Endodermal cell (in vitro differentiated cells): ENCODE measurements at regions not wholly inside any gene's neighbourhood (a gene's known extent, or its start where the extent isn't known, plus 50 kb on each side); places are given as distances from the start of the nearest gene placed in this dataset.

Experiments used
- DNase-seq: peaks from one replicate; pipeline ENCODE4 v3.0.0-alpha.2; 2017
- H3K27ac ChIP-seq: 2 replicates; pipeline ENCODE4 v1.5.1; 2013; ENCODE audit warnings: mild to moderate bottlenecking, low read depth, low read length, moderate library complexity
- H3K27me3 ChIP-seq: 2 replicates; pipeline ENCODE4 v1.6.1; 2013; ENCODE audit warnings: mild to moderate bottlenecking, low read length, moderate library complexity; ENCODE audit not compliant: insufficient read depth, control insufficient read depth, poor library complexity, severe bottlenecking
- H3K36me3 ChIP-seq: 2 replicates; pipeline ENCODE4 v1.7.0; 2013; ENCODE audit warnings: mild to moderate bottlenecking, low read length, moderate library complexity; ENCODE audit not compliant: control insufficient read depth, insufficient read depth
- H3K4me1 ChIP-seq: one replicate; pipeline ENCODE4 v1.7.0; 2013; ENCODE audit warnings: low read length; ENCODE audit not compliant: control insufficient read depth, insufficient read depth
- H3K4me3 ChIP-seq: 2 replicates; pipeline ENCODE4 v1.5.1; 2013; ENCODE audit warnings: mild to moderate bottlenecking, low read length, moderate library complexity
- H3K9ac ChIP-seq: 2 replicates; pipeline ENCODE4 v1.6.1; 2013; ENCODE audit warnings: mild to moderate bottlenecking, low read length, moderate library complexity; ENCODE audit not compliant: poor library complexity, severe bottlenecking; ENCODE audit errors: extremely low read depth
- H3K9me3 ChIP-seq: 2 replicates; pipeline ENCODE4 v1.6.1; 2013; ENCODE audit warnings: mild to moderate bottlenecking, low read length, moderate library complexity; ENCODE audit not compliant: control insufficient read depth
- H3K27ac Mint-ChIP-seq: 2 replicates; pipeline ENCODE4 v1.8.0; 2020; ENCODE audit warnings: mixed read lengths
- H3K27me3 Mint-ChIP-seq: 2 replicates; pipeline ENCODE4 v1.8.0; 2021; ENCODE audit warnings: mild to moderate bottlenecking, mixed read lengths; ENCODE audit not compliant: insufficient read depth
- H3K36me3 Mint-ChIP-seq: 2 replicates; pipeline ENCODE4 v1.8.0; 2020; ENCODE audit warnings: low read depth, mixed read lengths
- H3K4me1 Mint-ChIP-seq: 2 replicates; pipeline ENCODE4 v1.8.0; 2020; ENCODE audit warnings: mixed read lengths
- H3K4me3 Mint-ChIP-seq: 2 replicates; pipeline ENCODE4 v1.8.0; 2020; ENCODE audit warnings: mild to moderate bottlenecking, moderate library complexity, mixed read lengths
- H3K9me3 Mint-ChIP-seq: 2 replicates; pipeline ENCODE4 v1.8.0; 2020; ENCODE audit warnings: mild to moderate bottlenecking, mixed read lengths
- WGBS, 2 experiments: methylation state at CpG; one replicate each; pipeline versions ENCODE4 v1.1.5 to v1.1.7; 2013; ENCODE audit warnings: missing lambda C conversion rate in 2 of 2, mixed read lengths in 1 of 2; ENCODE audit not compliant: insufficient coverage in 1 of 2, insufficient read length in 1 of 2; 5-methylcytosine and 5-hydroxymethylcytosine counted together
- TF ChIP-seq, protein P1 (sequence below): fragments of 200-600 bp; sonication (generic); conservative IDR thresholded peaks from 2 replicates; pipeline ENCODE4 v1.5.0; 2021; ENCODE audit warnings: antibody characterized with exemption, mild to moderate bottlenecking

DNA sequence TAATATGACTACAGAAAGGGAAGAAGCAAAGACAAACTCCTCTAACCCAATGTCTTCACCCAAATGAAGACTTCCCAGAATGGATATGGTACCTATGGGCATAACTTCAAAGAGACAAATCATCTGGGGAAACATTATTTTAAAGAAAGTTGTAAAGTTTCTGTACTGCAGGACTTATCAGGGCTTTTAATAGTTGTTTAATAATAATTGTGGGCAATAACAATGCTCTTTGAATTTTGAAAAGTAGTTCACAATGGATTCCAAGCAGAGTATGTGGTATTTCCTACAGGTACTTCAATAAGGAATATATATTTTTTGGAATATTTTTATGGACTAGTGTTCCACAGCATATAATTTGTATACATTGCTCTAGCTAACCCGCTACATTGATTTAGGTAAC lies 503.1 kb downstream of the MCTP2 start:
- Histone ChIP-seq H3K4me3 (no peak overlapping the region), H3K4me1 (no peaks in the 10 kb centered on the region), H3K36me3 (no peaks in the 10 kb centered on the region), H3K9ac (no peak overlapping the region), H3K27me3 (no peaks in the 10 kb centered on the region), H3K27ac (no peak overlapping the region), H3K9me3 (no peaks in the 10 kb centered on the region)
- H3K27me3 Mint-ChIP-seq, result no peaks in the 10 kb centered on the region
- DNase-seq, result no peak
- no peaks in the 10 kb centered on the region for H3K4me1 Mint-ChIP-seq
- no peaks in the 10 kb centered on the region for H3K36me3 Mint-ChIP-seq
- TF ChIP-seq, protein P1, sequence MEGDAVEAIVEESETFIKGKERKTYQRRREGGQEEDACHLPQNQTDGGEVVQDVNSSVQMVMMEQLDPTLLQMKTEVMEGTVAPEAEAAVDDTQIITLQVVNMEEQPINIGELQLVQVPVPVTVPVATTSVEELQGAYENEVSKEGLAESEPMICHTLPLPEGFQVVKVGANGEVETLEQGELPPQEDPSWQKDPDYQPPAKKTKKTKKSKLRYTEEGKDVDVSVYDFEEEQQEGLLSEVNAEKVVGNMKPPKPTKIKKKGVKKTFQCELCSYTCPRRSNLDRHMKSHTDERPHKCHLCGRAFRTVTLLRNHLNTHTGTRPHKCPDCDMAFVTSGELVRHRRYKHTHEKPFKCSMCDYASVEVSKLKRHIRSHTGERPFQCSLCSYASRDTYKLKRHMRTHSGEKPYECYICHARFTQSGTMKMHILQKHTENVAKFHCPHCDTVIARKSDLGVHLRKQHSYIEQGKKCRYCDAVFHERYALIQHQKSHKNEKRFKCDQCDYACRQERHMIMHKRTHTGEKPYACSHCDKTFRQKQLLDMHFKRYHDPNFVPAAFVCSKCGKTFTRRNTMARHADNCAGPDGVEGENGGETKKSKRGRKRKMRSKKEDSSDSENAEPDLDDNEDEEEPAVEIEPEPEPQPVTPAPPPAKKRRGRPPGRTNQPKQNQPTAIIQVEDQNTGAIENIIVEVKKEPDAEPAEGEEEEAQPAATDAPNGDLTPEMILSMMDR, result no peak
- H3K9me3 Mint-ChIP-seq, result no peaks in the 10 kb centered on the region
- H3K4me3 Mint-ChIP-seq, result no peak overlapping the region
- H3K27ac Mint-ChIP-seq, result no peak overlapping the region
- 78% methylated on average over 1 of the region's 1 CpG; no CpG with 5 or more reads in 1 of the 2 experiments for WGBS, 2 experiments

DNA sequence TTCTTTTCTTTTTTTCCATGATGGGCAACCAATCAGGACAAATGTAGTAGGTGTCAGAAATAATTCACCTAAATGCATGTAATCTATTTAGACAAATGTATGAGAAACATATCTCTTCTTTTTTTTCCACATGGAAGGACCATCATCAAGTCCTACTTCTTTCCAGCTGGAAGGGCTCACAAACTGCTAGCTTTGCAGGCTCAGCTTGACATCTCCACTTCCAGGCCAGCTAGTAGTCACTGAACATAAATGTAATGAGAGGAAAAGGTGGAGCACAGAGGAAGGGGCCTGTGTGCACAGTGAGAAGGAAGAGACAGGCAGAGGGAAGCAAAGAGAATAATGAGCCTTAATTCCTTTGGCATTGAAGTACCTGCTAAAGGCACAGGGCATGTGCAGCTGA lies 504.9 kb downstream of the MCTP2 start:
- DNase-seq, result no peak
- Mint-ChIP-seq H3K4me1 (no peaks in the 10 kb centered on the region), H3K4me3 (no peak overlapping the region), H3K36me3 (no peaks in the 10 kb centered on the region), H3K9me3 (no peaks in the 10 kb centered on the region), H3K27me3 (no peaks in the 10 kb centered on the region), H3K27ac (no peak overlapping the region)
- no peaks in the 10 kb centered on the region for H3K4me1 ChIP-seq
- H3K27me3 ChIP-seq, result no peaks in the 10 kb centered on the region
- no peak overlapping the region for H3K9ac ChIP-seq
- TF ChIP-seq, protein P1, result no peak
- H3K9me3 ChIP-seq, result no peaks in the 10 kb centered on the region
- H3K4me3 ChIP-seq, result no peak overlapping the region
- no peaks in the 10 kb centered on the region for H3K36me3 ChIP-seq
- H3K27ac ChIP-seq, result no peak overlapping the region

DNA sequence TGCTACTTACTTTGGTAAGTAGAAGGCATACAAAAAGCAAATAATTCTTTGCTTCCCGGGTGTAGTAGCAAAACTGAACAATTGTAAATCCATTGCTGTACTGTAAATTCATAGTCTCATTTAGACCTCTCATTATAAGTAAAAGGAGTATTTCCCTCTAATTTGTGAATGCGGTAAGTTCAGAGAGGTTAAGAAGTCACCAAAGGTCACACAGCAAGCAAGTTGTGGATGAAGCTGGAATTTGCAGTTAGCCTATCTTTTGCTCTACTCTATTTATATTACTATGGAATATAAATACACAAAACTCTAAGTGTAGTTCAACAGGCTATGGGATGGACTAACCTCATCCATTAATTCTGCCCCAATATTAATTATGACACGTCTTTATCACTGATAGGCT lies 508.3 kb downstream of the MCTP2 start:
- H3K27me3 ChIP-seq, result no peaks in the 10 kb centered on the region
- no peaks in the 10 kb centered on the region for H3K36me3 ChIP-seq
- no peaks in the 10 kb centered on the region for H3K36me3 Mint-ChIP-seq
- no peak overlapping the region for H3K9ac ChIP-seq
- no peak overlapping the region for H3K4me3 Mint-ChIP-seq
- no peak overlapping the region for H3K4me3 ChIP-seq
- peaks cover 5% of the 10 kb centered on the region for H3K4me1 Mint-ChIP-seq
- TF ChIP-seq, protein P1, result no peak
- H3K9me3 ChIP-seq, result no peaks in the 10 kb centered on the region
- no peaks in the 10 kb centered on the region for H3K4me1 ChIP-seq
- 92 to 96% methylated on average over 3 of the region's 3 CpGs for WGBS, 2 experiments
- DNase-seq, result no peak
- no peak overlapping the region for H3K27ac Mint-ChIP-seq
- H3K27ac ChIP-seq, result no peak overlapping the region
- H3K27me3 Mint-ChIP-seq, result peaks cover 22% of the 10 kb centered on the region
- H3K9me3 Mint-ChIP-seq, result peaks cover 6% of the 10 kb centered on the region
